ENCODE measurements at regions not wholly inside any gene's neighbourhood (a gene's known extent, or its start where the extent isn't known, plus 50 kb on each side); places are given as distances from the start of the nearest gene placed in this dataset.
"Not testable (repeated sequence)": the region's sequence is repeated elsewhere in the genome, so short reads cannot be mapped to it uniquely, and the experiment has no call there.

- DNase-seq (ENCODE audit: low read depth, low spot score) = no peak
Observed at GRCh38 chr21:35438643-35439404, 389.7 kb upstream of the RUNX1 start.

- DNase-seq (ENCODE audit: low read depth, low spot score) = no peak
Observed at GRCh38 chr21:35437941-35438340, 388.8 kb upstream of the RUNX1 start.

GRCh38 chr21:35436899-35437298, 387.8 kb upstream of the RUNX1 start:
- DNase-seq (ENCODE audit: low read depth, low spot score) = no peak

GRCh38 chr21:35432601-35433000, 383.5 kb upstream of the RUNX1 start:
- not testable (repeated sequence) for DNase-seq (ENCODE audit: low read depth, low spot score)

- no peak for DNase-seq (ENCODE audit: low read depth, low spot score)
Observed at GRCh38 chr21:35430260-35430659, 381.2 kb upstream of the RUNX1 start.

GRCh38 chr21:35428937-35429336, 379.8 kb upstream of the RUNX1 start:
- DNase-seq (ENCODE audit: low read depth, low spot score) = no peak

GRCh38 chr21:35428489-35428888, 379.4 kb upstream of the RUNX1 start:
- no peak for DNase-seq (ENCODE audit: low read depth, low spot score)

- DNase-seq (ENCODE audit: low read depth, low spot score) = no peak
Observed at GRCh38 chr21:35428001-35428320, 378.9 kb upstream of the RUNX1 start.

- no peak for DNase-seq (ENCODE audit: low read depth, low spot score)
Observed at GRCh38 chr21:35427320-35428000, 378.4 kb upstream of the RUNX1 start.

- no peak for DNase-seq (ENCODE audit: low read depth, low spot score)
Observed at GRCh38 chr21:35426897-35427296, 377.8 kb upstream of the RUNX1 start.

- DNase-seq (ENCODE audit: low read depth, low spot score) = no peak
Observed at GRCh38 chr21:35426469-35426868, 377.4 kb upstream of the RUNX1 start.

GRCh38 chr21:35424122-35424521, 375.0 kb upstream of the RUNX1 start:
- no peak for DNase-seq (ENCODE audit: low read depth, low spot score)

GRCh38 chr21:35423709-35424108, 374.6 kb upstream of the RUNX1 start:
- DNase-seq (ENCODE audit: low read depth, low spot score) = no peak

- DNase-seq (ENCODE audit: low read depth, low spot score) = no peak
Observed at GRCh38 chr21:35422011-35422410, 372.9 kb upstream of the RUNX1 start.

GRCh38 chr21:35421221-35421620, 372.1 kb upstream of the RUNX1 start:
- no peak for DNase-seq (ENCODE audit: low read depth, low spot score)

- no peak for DNase-seq (ENCODE audit: low read depth, low spot score)
Observed at GRCh38 chr21:35420656-35421055, 371.6 kb upstream of the RUNX1 start.

GRCh38 chr21:35417762-35418161, 368.7 kb upstream of the RUNX1 start:
- no peak for DNase-seq (ENCODE audit: low read depth, low spot score)

GRCh38 chr21:35416866-35417489, 367.9 kb upstream of the RUNX1 start:
- no peak for DNase-seq (ENCODE audit: low read depth, low spot score)

GRCh38 chr21:35414507-35415139, 365.5 kb upstream of the RUNX1 start:
- DNase-seq (ENCODE audit: low read depth, low spot score) = no peak

- no peak for DNase-seq (ENCODE audit: low read depth, low spot score)
Observed at GRCh38 chr21:35414056-35414455, 365.0 kb upstream of the RUNX1 start.

- DNase-seq (ENCODE audit: low read depth, low spot score) = no peak
Observed at GRCh38 chr21:35412231-35412630, 363.1 kb upstream of the RUNX1 start.

- no peak for DNase-seq (ENCODE audit: low read depth, low spot score)
Observed at GRCh38 chr21:35411434-35411833, 362.3 kb upstream of the RUNX1 start.

All from pulmonary artery endothelial cell (primary cell).